ENCODE measurements at regions not wholly inside any gene's neighbourhood (a gene's known extent, or its start where the extent isn't known, plus 50 kb on each side); places are given as distances from the start of the nearest gene placed in this dataset.

DNA sequence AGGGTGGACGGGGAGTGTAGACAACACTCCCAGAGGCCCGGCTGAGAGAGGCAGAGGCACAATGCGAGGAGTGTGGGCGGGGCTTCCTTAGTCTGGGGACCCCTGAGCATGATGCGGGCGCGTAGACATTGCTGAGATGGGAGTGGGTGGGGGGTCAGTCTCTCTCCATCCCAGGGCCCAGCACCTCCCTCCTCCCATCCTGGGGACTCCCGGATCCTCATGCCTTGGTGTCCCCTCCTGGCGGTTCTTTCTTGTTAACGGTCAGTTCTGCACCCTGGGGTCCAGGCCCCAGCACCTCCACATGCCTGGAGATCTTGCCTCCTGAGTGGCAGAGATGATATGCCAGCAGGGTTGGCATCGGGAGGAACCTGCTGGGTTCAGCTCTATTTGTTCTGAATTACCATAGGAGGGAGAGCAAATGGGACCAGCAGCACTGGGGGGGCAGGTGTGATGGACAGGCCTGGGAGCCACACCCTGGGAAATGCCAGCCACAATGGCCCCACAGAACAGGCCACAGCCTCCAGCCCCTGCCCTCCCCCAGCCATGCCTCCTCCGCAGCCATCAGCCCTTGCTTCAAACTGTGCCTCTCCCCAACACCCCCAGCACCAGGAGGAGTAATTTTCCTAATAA, 55.7 kb downstream of the RTL6 start:
- no peak overlapping the region for H2AFZ ChIP-seq
- H3K9me3 ChIP-seq (ENCODE audit: control insufficient read depth, low read length), result no peaks in the 10 kb centered on the region
- H3K27ac ChIP-seq, result no peak overlapping the region
- no peak overlapping the region for H3K4me3 ChIP-seq (ENCODE audit: low read depth, low read length)
- H3K4me1 ChIP-seq, result no peaks in the 10 kb centered on the region
- no peak overlapping the region for H3K9ac ChIP-seq
- no peaks in the 10 kb centered on the region for H3K36me3 ChIP-seq (ENCODE audit: control insufficient read depth, insufficient read depth, low read length)
- H3K4me2 ChIP-seq (ENCODE audit: low read length), result no peak overlapping the region
- no peaks in the 10 kb centered on the region for H3K79me2 ChIP-seq
- H3K27me3 ChIP-seq (ENCODE audit: control insufficient read depth, insufficient read depth, low read length), result no peaks in the 10 kb centered on the region
- no peak for TF ChIP-seq CTCF (IDR thresholded peaks at IDR 0.05)

DNA sequence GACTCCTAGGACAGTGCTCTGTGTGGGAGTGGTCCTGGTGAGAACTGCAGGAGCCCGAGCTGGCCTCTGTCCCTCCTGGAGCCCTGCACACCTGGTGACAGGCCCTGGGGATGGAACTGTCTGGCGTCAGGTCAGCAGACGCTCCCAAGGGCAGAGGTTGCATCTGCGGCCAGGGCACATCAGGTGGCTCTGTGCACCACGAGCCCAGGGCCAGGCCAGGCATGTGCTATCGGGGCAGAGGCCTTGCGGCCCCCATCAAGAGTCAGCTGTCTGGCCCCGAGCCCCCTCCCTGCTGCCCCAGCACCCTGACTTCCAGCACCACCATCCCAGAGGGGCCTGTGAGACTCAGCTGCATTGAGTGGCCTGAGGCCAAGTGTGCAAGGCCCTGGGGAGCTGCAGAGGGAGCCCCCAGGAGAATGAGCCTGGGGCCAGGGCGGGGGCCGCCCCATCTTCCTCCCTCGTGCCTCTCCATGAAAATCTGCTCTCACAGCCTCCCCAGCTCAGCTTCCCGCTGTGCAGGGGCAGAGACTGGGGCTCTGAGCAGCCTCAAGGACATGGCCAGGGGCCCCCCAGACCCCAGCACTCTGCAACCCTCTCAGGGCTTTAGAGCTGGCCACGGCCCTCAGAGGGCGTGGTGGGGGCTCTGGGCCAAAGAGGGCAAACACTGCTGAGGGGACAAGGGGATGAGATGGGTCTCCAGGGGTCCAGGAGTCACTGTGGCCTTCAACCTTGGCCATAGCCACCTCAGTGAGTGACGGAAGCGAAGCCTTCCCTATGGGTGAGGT, 56.4 kb downstream of the RTL6 start:
- H3K9me3 ChIP-seq (ENCODE audit: control insufficient read depth, low read length), result no peaks in the 10 kb centered on the region
- H3K9ac ChIP-seq, result no peak overlapping the region
- no peak overlapping the region for H3K4me2 ChIP-seq (ENCODE audit: low read length)
- TF ChIP-seq CTCF (IDR thresholded peaks at IDR 0.05), result no peak
- no peak overlapping the region for H3K4me3 ChIP-seq (ENCODE audit: low read depth, low read length)
- H3K4me1 ChIP-seq, result no peaks in the 10 kb centered on the region
- H3K27ac ChIP-seq, result no peak overlapping the region
- no peaks in the 10 kb centered on the region for H3K79me2 ChIP-seq
- no peak overlapping the region for H2AFZ ChIP-seq
- H3K27me3 ChIP-seq (ENCODE audit: control insufficient read depth, insufficient read depth, low read length), result no peaks in the 10 kb centered on the region
- H3K36me3 ChIP-seq (ENCODE audit: control insufficient read depth, insufficient read depth, low read length), result no peaks in the 10 kb centered on the region

DNA sequence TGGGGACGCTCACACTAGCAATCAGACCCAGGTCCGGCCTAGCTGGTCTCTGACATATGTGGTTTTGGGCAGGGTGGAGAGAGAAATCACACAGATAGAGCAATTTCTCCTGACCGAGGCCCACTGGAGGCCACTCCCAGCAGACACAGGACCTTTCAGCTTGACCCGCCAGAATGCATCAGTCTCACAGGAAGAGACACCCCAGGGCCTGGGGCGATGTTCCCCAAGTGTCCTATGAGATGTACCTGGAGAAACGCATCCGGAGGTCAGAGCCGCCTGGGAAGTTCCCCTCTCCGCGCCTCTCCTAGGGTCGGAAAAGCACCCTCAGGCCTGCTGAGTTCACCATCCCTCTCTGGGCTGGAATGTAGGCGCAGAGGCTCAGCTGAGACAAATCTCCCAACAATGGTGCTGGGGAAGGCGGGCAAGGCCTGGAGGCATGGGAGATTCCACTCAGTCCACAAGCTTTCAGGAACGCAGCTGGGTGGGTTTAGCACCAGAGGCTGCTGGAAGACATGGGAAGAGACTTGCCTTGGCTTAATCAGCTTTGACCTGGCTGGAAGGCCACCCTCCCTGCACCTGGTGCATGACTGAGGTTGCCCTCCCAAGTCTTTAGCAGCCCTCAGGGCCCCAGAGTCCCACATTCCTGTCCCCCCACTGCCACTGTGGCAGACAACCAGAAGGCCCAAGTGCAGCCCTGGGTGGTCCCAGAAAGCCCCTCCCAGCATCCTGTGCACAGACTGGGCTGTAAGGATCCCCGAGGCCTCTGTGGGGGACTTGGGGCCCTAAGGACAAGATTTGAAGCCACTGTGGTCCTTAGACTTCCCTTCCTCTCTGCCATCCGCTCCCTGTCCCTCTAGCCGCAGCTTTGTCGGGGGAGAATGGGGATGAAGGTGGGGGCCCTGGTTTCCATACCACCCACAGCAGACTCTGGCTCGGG, 57.5 kb downstream of the RTL6 start:
- no peaks in the 10 kb centered on the region for H3K27me3 ChIP-seq (ENCODE audit: control insufficient read depth, insufficient read depth, low read length)
- H3K27ac ChIP-seq, result no peak overlapping the region
- no peaks in the 10 kb centered on the region for H3K4me1 ChIP-seq
- no peak overlapping the region for H3K9ac ChIP-seq
- no peaks in the 10 kb centered on the region for H3K79me2 ChIP-seq
- no peak overlapping the region for H2AFZ ChIP-seq
- no peak for TF ChIP-seq CTCF (IDR thresholded peaks at IDR 0.05)
- no peaks in the 10 kb centered on the region for H3K36me3 ChIP-seq (ENCODE audit: control insufficient read depth, insufficient read depth, low read length)
- H3K4me3 ChIP-seq (ENCODE audit: low read depth, low read length), result no peak overlapping the region
- H3K9me3 ChIP-seq (ENCODE audit: control insufficient read depth, low read length), result no peaks in the 10 kb centered on the region
- no peak overlapping the region for H3K4me2 ChIP-seq (ENCODE audit: low read length)

DNA sequence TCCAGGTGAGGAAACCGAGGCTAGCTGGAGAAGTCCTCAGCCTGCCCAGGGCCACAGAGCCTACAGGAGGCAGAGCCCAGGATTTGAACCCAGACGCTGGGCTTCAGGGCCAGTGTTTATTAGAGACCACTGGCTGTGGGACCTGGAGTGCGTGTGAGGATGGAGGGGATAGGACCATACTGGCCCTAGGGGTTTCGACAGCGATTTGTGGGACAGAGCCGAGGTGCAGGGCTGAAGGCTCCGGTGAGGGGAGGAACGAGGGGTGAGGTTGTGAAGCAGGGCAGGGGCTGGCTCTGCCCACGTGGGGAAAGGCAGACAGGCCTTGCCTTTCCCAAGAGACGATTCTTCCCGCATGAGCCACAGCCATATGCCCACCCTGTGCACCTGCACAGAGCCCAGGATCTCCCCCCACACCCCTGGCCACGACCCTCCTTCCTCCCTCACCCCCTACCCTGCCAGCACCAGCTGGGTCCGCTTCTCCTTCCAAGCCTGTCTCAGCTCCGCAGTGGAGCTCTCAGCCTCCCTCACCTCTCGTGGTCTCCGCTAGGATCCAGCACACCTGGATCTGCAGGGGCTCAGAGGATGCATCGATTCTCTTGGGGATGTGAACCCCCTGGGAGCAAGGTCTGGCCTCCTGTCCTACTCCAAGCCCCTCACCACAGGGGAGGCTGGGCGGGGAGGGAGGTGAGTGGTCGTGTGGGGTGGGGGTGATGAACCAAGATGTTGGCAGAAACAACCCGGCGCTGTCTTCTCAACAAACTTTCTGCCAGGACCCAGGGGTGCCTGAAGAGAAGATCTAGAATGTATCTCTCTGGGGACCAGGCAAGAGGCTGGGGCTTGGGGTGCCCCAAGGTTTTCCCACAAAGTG, 58.4 kb downstream of the RTL6 start:
- no peak for TF ChIP-seq CTCF (IDR thresholded peaks at IDR 0.05)
- no peaks in the 10 kb centered on the region for H3K4me1 ChIP-seq

More for the DNA sequence above, 58.4 kb downstream of the RTL6 start:
- no peak overlapping the region for H3K4me3 ChIP-seq (ENCODE audit: low read depth, low read length)
- H3K9me3 ChIP-seq (ENCODE audit: control insufficient read depth, low read length), result no peaks in the 10 kb centered on the region
- H3K79me2 ChIP-seq, result no peaks in the 10 kb centered on the region
- no peak overlapping the region for H2AFZ ChIP-seq
- H3K4me2 ChIP-seq (ENCODE audit: low read length), result no peak overlapping the region
- no peak overlapping the region for H3K27ac ChIP-seq
- H3K27me3 ChIP-seq (ENCODE audit: control insufficient read depth, insufficient read depth, low read length), result no peaks in the 10 kb centered on the region
- no peak overlapping the region for H3K9ac ChIP-seq
- H3K36me3 ChIP-seq (ENCODE audit: control insufficient read depth, insufficient read depth, low read length), result no peaks in the 10 kb centered on the region

Measured in parathyroid adenoma (tissue), 2 donors.